WTC11 (cell line): ENCODE measurements at regions not wholly inside any gene's neighbourhood (a gene's known extent, or its start where the extent isn't known, plus 50 kb on each side); places are given as distances from the start of the nearest gene placed in this dataset.

Source experiments
- ATF2 ChIP-seq: sonication (generic); formaldehyde crosslinking; IDR thresholded peaks from 2 replicates; pipeline ENCODE4 v1.8.1; 2022; ENCODE audit warnings: low read depth, missing genetic modification reagents, borderline replicate concordance
- CTCF ChIP-seq: fragments of 200-600 bp; IDR thresholded peaks from 2 replicates; pipeline ENCODE4 v1.8.0; 2022; ENCODE audit warnings: antibody characterized with exemption
- FOXP1 ChIP-seq: sonication (generic); formaldehyde crosslinking; IDR thresholded peaks from 2 replicates; pipeline ENCODE4 v1.8.0; 2022; ENCODE audit warnings: missing genetic modification reagents, mild to moderate bottlenecking, moderate library complexity, borderline replicate concordance
- ZNF671 ChIP-seq: fragments of 250-450 bp; sonication (Bioruptor Pico); IDR thresholded peaks from 2 replicates; pipeline ENCODE4 v1.8.0; 2021; ENCODE audit warnings: mild to moderate bottlenecking

- TF ChIP-seq ATF2 (CRISPR knock-in tag) = no peak
- TF ChIP-seq ZNF671 (CRISPR knock-in tag) = no peak
- TF ChIP-seq FOXP1 (CRISPR knock-in tag) = no peak
- no peak for TF ChIP-seq CTCF
Measured at GRCh38 chr6:166737261-166737660, 110.2 kb upstream of the RPS6KA2 start.
